Colonic mucosa (tissue), 4 donors: ENCODE measurements at regions not wholly inside any gene's neighbourhood (a gene's known extent, or its start where the extent isn't known, plus 50 kb on each side); places are given as distances from the start of the nearest gene placed in this dataset.

Experiments
- DNase-seq: peaks from one replicate; pipeline ENCODE4 v3.0.0-alpha.2; 2020
- H3K27ac ChIP-seq: fragments of 200-600 bp; one replicate; pipeline ENCODE4 v1.8.0; 2021
- H3K27me3 ChIP-seq: fragments of 200-600 bp; one replicate; pipeline ENCODE4 v1.8.0; 2021
- H3K36me3 ChIP-seq: fragments of 200-600 bp; one replicate; pipeline ENCODE4 v1.8.0; 2021
- H3K4me1 ChIP-seq: fragments of 200-600 bp; one replicate; pipeline ENCODE4 v1.8.0; 2021; ENCODE audit warnings: mild to moderate bottlenecking
- H3K4me3 ChIP-seq: fragments of 200-600 bp; one replicate; pipeline ENCODE4 v1.8.0; 2021
- H3K9ac ChIP-seq, 2 donors: one replicate each; pipeline ENCODE4 v1.7.0; 2013; ENCODE audit warnings: control low read depth in 2 of 2, low read depth in 2 of 2, low read length in 2 of 2
- H3K9me3 ChIP-seq: fragments of 200-600 bp; one replicate; pipeline ENCODE4 v1.8.0; 2021
- CTCF ChIP-seq: fragments of 200-600 bp; IDR thresholded peaks from one replicate; pipeline ENCODE4 v1.8.0; 2022; ENCODE audit warnings: antibody characterized with exemption, mild to moderate bottlenecking
- intact Hi-C: fragments of 100-400 bp; cut with DNase I; formaldehyde crosslinking; loops from one replicate; pipeline ENCODE4 v1.14.1; 2022
- donor health status: healthy.
- donor health status: DM: no; HTN: no; CAD: no.
- donor health status: DM: no; HTN: no; CAD: no.

- no peak for TF ChIP-seq CTCF
- DNase-seq, result peak; percentile 19
- Histone ChIP-seq H3K27ac (no peak overlapping the region), H3K27me3 (no peaks in the 10 kb centered on the region), H3K36me3 (no peaks in the 10 kb centered on the region), H3K4me3 (no peak overlapping the region), H3K4me1 (no peaks in the 10 kb centered on the region), H3K9ac (no peak overlapping the region), H3K9me3 (no peaks in the 10 kb centered on the region)
- intact Hi-C loops, result no loop called here
Measured at GRCh38 chr2:19706332-19706731, 195.5 kb downstream of the TTC32 start.

GRCh38 chr2:19702267-19702666 lies 199.5 kb downstream of the TTC32 start:
- DNase-seq, result no peak
- Histone ChIP-seq H3K36me3 (no peaks in the 10 kb centered on the region), H3K4me3 (no peak overlapping the region), H3K27me3 (no peaks in the 10 kb centered on the region), H3K4me1 (no peaks in the 10 kb centered on the region), H3K27ac (no peak overlapping the region), H3K9me3 (no peaks in the 10 kb centered on the region), H3K9ac (no peak overlapping the region)
- intact Hi-C loops, result no loop called here
- no peak for TF ChIP-seq CTCF

GRCh38 chr2:19700861-19701585 lies 200.8 kb downstream of the TTC32 start:
- Histone ChIP-seq H3K36me3 (no peaks in the 10 kb centered on the region), H3K27me3 (no peaks in the 10 kb centered on the region), H3K4me3 (no peak overlapping the region), H3K27ac (no peak overlapping the region), H3K9ac (no peak overlapping the region), H3K4me1 (no peaks in the 10 kb centered on the region), H3K9me3 (no peaks in the 10 kb centered on the region)
- no peak for DNase-seq
- intact Hi-C loops, result no loop called here
- TF ChIP-seq CTCF, result no peak

- TF ChIP-seq CTCF, result no peak
- intact Hi-C loops, result no loop called here
- H3K4me3 ChIP-seq, result no peak overlapping the region
Measured at GRCh38 chr2:19697131-19697530, 204.7 kb downstream of the TTC32 start.

GRCh38 chr2:19695706-19696105 lies 206.1 kb downstream of the TTC32 start:
- no peaks in the 10 kb centered on the region for H3K9me3 ChIP-seq
- H3K27me3 ChIP-seq, result no peaks in the 10 kb centered on the region
- no peak overlapping the region for H3K27ac ChIP-seq
- no peak overlapping the region for H3K9ac ChIP-seq
- no peaks in the 10 kb centered on the region for H3K4me1 ChIP-seq
- H3K36me3 ChIP-seq, result no peaks in the 10 kb centered on the region
- no peak for TF ChIP-seq CTCF
- intact Hi-C loops, result no loop called here
- no peak for DNase-seq
- H3K4me3 ChIP-seq, result no peak overlapping the region

More at GRCh38 chr2:19697131-19697530, 204.7 kb downstream of the TTC32 start:
- Histone ChIP-seq H3K9ac (no peak overlapping the region), H3K27me3 (no peaks in the 10 kb centered on the region), H3K36me3 (no peaks in the 10 kb centered on the region), H3K9me3 (no peaks in the 10 kb centered on the region), H3K27ac (no peak overlapping the region), H3K4me1 (no peaks in the 10 kb centered on the region)
- no peak for DNase-seq
